T-helper 2 cell treated with Interferon-gamma antibody and Interleukin-4, amounts not matched to agents 5 μg/mL and 100 μg/mL, for 36 hours (primary cell): ENCODE measurements at regions not wholly inside any gene's neighbourhood (a gene's known extent, or its start where the extent isn't known, plus 50 kb on each side); places are given as distances from the start of the nearest gene placed in this dataset.
"Not testable (repeated sequence)": the region's sequence is repeated elsewhere in the genome, so short reads cannot be mapped to it uniquely, and the experiment has no call there.

Experiments
- DNase-seq: peaks from one replicate; pipeline ENCODE4 v3.0.0; 2021; ENCODE audit warnings: low spot score
- H3K27ac Mint-ChIP-seq: one replicate; pipeline ENCODE4 v1.8.0; 2021; ENCODE audit warnings: mild to moderate bottlenecking, mixed read lengths
- H3K27me3 Mint-ChIP-seq: one replicate; pipeline ENCODE4 v1.8.0; 2021; ENCODE audit warnings: low read depth, mixed read lengths
- H3K36me3 Mint-ChIP-seq: one replicate; pipeline ENCODE4 v1.8.0; 2021; ENCODE audit warnings: low read depth, mixed read lengths
- H3K4me1 Mint-ChIP-seq: one replicate; pipeline ENCODE4 v1.8.0; 2021; ENCODE audit warnings: low read depth, mixed read lengths
- H3K4me3 Mint-ChIP-seq: one replicate; pipeline ENCODE4 v1.8.0; 2022; ENCODE audit warnings: mild to moderate bottlenecking, moderate library complexity, mixed read lengths
- H3K9me3 Mint-ChIP-seq: one replicate; pipeline ENCODE4 v1.8.0; 2021; ENCODE audit warnings: mixed read lengths

- H3K9me3 Mint-ChIP-seq, result no peaks in the 10 kb centered on the region
- no peaks in the 10 kb centered on the region for H3K27me3 Mint-ChIP-seq
- no peak overlapping the region for H3K4me3 Mint-ChIP-seq
- H3K36me3 Mint-ChIP-seq, result no peaks in the 10 kb centered on the region
- no peak for DNase-seq
- no peak overlapping the region for H3K27ac Mint-ChIP-seq
- H3K4me1 Mint-ChIP-seq, result no peaks in the 10 kb centered on the region
Observed at GRCh38 chr5:124908581-124909451, 162.4 kb upstream of the ZNF608 start.

GRCh38 chr5:124909734-124910133 is 163.3 kb upstream of the ZNF608 start:
- no peak overlapping the region for H3K27ac Mint-ChIP-seq
- no peaks in the 10 kb centered on the region for H3K4me1 Mint-ChIP-seq
- no peaks in the 10 kb centered on the region for H3K9me3 Mint-ChIP-seq
- no peaks in the 10 kb centered on the region for H3K36me3 Mint-ChIP-seq
- no peak for DNase-seq
- no peaks in the 10 kb centered on the region for H3K27me3 Mint-ChIP-seq
- H3K4me3 Mint-ChIP-seq, result no peak overlapping the region

GRCh38 chr5:124910354-124911016 is 164.0 kb upstream of the ZNF608 start:
- Mint-ChIP-seq H3K4me3 (no peak overlapping the region), H3K9me3 (no peaks in the 10 kb centered on the region), H3K27me3 (no peaks in the 10 kb centered on the region), H3K27ac (no peak overlapping the region), H3K4me1 (no peaks in the 10 kb centered on the region), H3K36me3 (no peaks in the 10 kb centered on the region)
- no peak for DNase-seq

GRCh38 chr5:124912638-124913328 is 166.3 kb upstream of the ZNF608 start:
- no peaks in the 10 kb centered on the region for H3K36me3 Mint-ChIP-seq
- H3K4me1 Mint-ChIP-seq, result peaks cover 4% of the 10 kb centered on the region
- no peak for DNase-seq
- no peak overlapping the region for H3K27ac Mint-ChIP-seq
- H3K4me3 Mint-ChIP-seq, result no peak overlapping the region
- no peaks in the 10 kb centered on the region for H3K27me3 Mint-ChIP-seq
- no peaks in the 10 kb centered on the region for H3K9me3 Mint-ChIP-seq

- H3K36me3 Mint-ChIP-seq, result no peaks in the 10 kb centered on the region
- no peak for DNase-seq
- H3K9me3 Mint-ChIP-seq, result no peaks in the 10 kb centered on the region
- H3K27ac Mint-ChIP-seq, result no peak overlapping the region
- H3K4me3 Mint-ChIP-seq, result no peak overlapping the region
- no peaks in the 10 kb centered on the region for H3K27me3 Mint-ChIP-seq
- peaks cover 4% of the 10 kb centered on the region for H3K4me1 Mint-ChIP-seq
Observed at GRCh38 chr5:124913329-124913653, 166.9 kb upstream of the ZNF608 start.

- not testable (repeated sequence) for DNase-seq, H3K27ac Mint-ChIP-seq, H3K36me3 Mint-ChIP-seq, H3K4me3 Mint-ChIP-seq, H3K9me3 Mint-ChIP-seq, H3K4me1 Mint-ChIP-seq, H3K27me3 Mint-ChIP-seq
Observed at GRCh38 chr5:124916313-124916712, 169.9 kb upstream of the ZNF608 start.

GRCh38 chr5:124918618-124919017 is 172.2 kb upstream of the ZNF608 start:
- no peak for DNase-seq
- Mint-ChIP-seq H3K27ac (no peak overlapping the region), H3K36me3 (no peaks in the 10 kb centered on the region), H3K4me3 (no peak overlapping the region), H3K4me1 (peaks cover 4% of the 10 kb centered on the region), H3K9me3 (no peaks in the 10 kb centered on the region), H3K27me3 (no peaks in the 10 kb centered on the region)

GRCh38 chr5:124919076-124919475 is 172.6 kb upstream of the ZNF608 start:
- Mint-ChIP-seq H3K27me3 (no peaks in the 10 kb centered on the region), H3K27ac (no peak overlapping the region), H3K4me1 (peaks cover 4% of the 10 kb centered on the region), H3K9me3 (no peaks in the 10 kb centered on the region), H3K36me3 (no peaks in the 10 kb centered on the region), H3K4me3 (no peak overlapping the region)
- no peak for DNase-seq

GRCh38 chr5:124919747-124920525 is 173.5 kb upstream of the ZNF608 start:
- peaks cover 4% of the 10 kb centered on the region for H3K4me1 Mint-ChIP-seq
- no peak overlapping the region for H3K4me3 Mint-ChIP-seq
- no peak overlapping the region for H3K27ac Mint-ChIP-seq

GRCh38 chr5:124920909-124921666 is 174.6 kb upstream of the ZNF608 start:
- no peaks in the 10 kb centered on the region for H3K27me3 Mint-ChIP-seq
- H3K9me3 Mint-ChIP-seq, result no peaks in the 10 kb centered on the region
- no peak overlapping the region for H3K4me3 Mint-ChIP-seq
- peaks cover 3% of the 10 kb centered on the region for H3K4me1 Mint-ChIP-seq
- no peak for DNase-seq
- no peaks in the 10 kb centered on the region for H3K36me3 Mint-ChIP-seq
- H3K27ac Mint-ChIP-seq, result no peak overlapping the region

More at GRCh38 chr5:124919747-124920525, 173.5 kb upstream of the ZNF608 start:
- no peak for DNase-seq
- Mint-ChIP-seq H3K9me3 (no peaks in the 10 kb centered on the region), H3K27me3 (no peaks in the 10 kb centered on the region), H3K36me3 (no peaks in the 10 kb centered on the region)

- Mint-ChIP-seq H3K4me3 (no peak overlapping the region), H3K27ac (no peak overlapping the region), H3K4me1 (no peaks in the 10 kb centered on the region), H3K9me3 (no peaks in the 10 kb centered on the region), H3K27me3 (no peaks in the 10 kb centered on the region), H3K36me3 (no peaks in the 10 kb centered on the region)
- DNase-seq, result no peak
Observed at GRCh38 chr5:124921694-124922093, 175.3 kb upstream of the ZNF608 start.

- H3K4me3 Mint-ChIP-seq, result no peak overlapping the region
- H3K36me3 Mint-ChIP-seq, result no peaks in the 10 kb centered on the region
- no peaks in the 10 kb centered on the region for H3K4me1 Mint-ChIP-seq
- DNase-seq, result no peak
- no peaks in the 10 kb centered on the region for H3K27me3 Mint-ChIP-seq
- H3K27ac Mint-ChIP-seq, result no peak overlapping the region
- peaks cover 3% of the 10 kb centered on the region for H3K9me3 Mint-ChIP-seq
Observed at GRCh38 chr5:124922255-124922975, 176.0 kb upstream of the ZNF608 start.

GRCh38 chr5:124923131-124923530 is 176.7 kb upstream of the ZNF608 start:
- no peak overlapping the region for H3K27ac Mint-ChIP-seq
- DNase-seq, result no peak
- H3K4me3 Mint-ChIP-seq, result no peak overlapping the region

More at GRCh38 chr5:124923131-124923530, 176.7 kb upstream of the ZNF608 start:
- H3K27me3 Mint-ChIP-seq, result no peaks in the 10 kb centered on the region
- no peaks in the 10 kb centered on the region for H3K36me3 Mint-ChIP-seq
- no peaks in the 10 kb centered on the region for H3K4me1 Mint-ChIP-seq
- H3K9me3 Mint-ChIP-seq, result peaks cover 4% of the 10 kb centered on the region
